Liver (tissue), 8 donors: ENCODE measurements at regions not wholly inside any gene's neighbourhood (a gene's known extent, or its start where the extent isn't known, plus 50 kb on each side); places are given as distances from the start of the nearest gene placed in this dataset.

ENCODE experiments used
- DNase-seq: peaks from one replicate; pipeline ENCODE4 v3.0.0-alpha.2; 2017; ENCODE audit warnings: low spot score
- H3K27ac ChIP-seq, 2 donors: one replicate each; pipeline ENCODE4 v1.7.0; 2013; ENCODE audit warnings: inconsistent platforms in 2 of 2, low read length in 2 of 2, control low read depth in 1 of 2, low read depth in 1 of 2, mild to moderate bottlenecking in 1 of 2
- H3K27me3 ChIP-seq, 4 donors: one replicate each; pipeline versions ENCODE4 v1.6.1 to v1.7.0; 2013; ENCODE audit warnings: low read length in 3 of 4, inconsistent platforms in 1 of 4, mild to moderate bottlenecking in 1 of 4, moderate library complexity in 1 of 4; ENCODE audit not compliant: control insufficient read depth in 4 of 4, insufficient read depth in 4 of 4
- H3K36me3 ChIP-seq, 4 donors: one replicate each; pipeline versions ENCODE4 v1.6.1 to v1.7.0; 2013; ENCODE audit warnings: low read length in 3 of 4, mild to moderate bottlenecking in 3 of 4, low read depth in 1 of 4, moderate library complexity in 1 of 4; ENCODE audit not compliant: control insufficient read depth in 4 of 4, insufficient read depth in 3 of 4
- H3K4me1 ChIP-seq, 4 donors: one replicate each; pipeline versions ENCODE4 v1.6.1 to v1.7.0; 2013; ENCODE audit warnings: low read length in 3 of 4, mild to moderate bottlenecking in 3 of 4, moderate library complexity in 1 of 4; ENCODE audit not compliant: control insufficient read depth in 4 of 4, insufficient read depth in 4 of 4
- H3K4me3 ChIP-seq, 3 donors: one replicate each; pipeline versions ENCODE4 v1.6.1 to v1.7.0; 2013; ENCODE audit warnings: low read length in 3 of 3, control low read depth in 1 of 3, low read depth in 1 of 3, mild to moderate bottlenecking in 1 of 3
- H3K9ac ChIP-seq, 2 donors: one replicate each; pipeline ENCODE4 v1.7.0; 2013; ENCODE audit warnings: low read length in 2 of 2, mild to moderate bottlenecking in 2 of 2, moderate library complexity in 2 of 2, control low read depth in 1 of 2, low read depth in 1 of 2
- H3K9me3 ChIP-seq, 4 donors: one replicate each; pipeline versions ENCODE4 v1.6.1 to v1.7.0; 2013; ENCODE audit warnings: low read length in 3 of 4; ENCODE audit not compliant: control insufficient read depth in 4 of 4
- ATF3 ChIP-seq: IDR thresholded peaks from 2 replicates; pipeline ENCODE4 v1.6.1; 2016; ENCODE audit warnings: antibody characterized with exemption
- CTCF ChIP-seq: fragments of 150-350 bp; IDR thresholded peaks from 2 replicates; pipeline ENCODE4 v1.5.1; 2017; ENCODE audit warnings: improper control_type of control experiment, low read depth, low read length; ENCODE audit not compliant: missing input control
- EGR1 ChIP-seq, 2 donors: IDR thresholded peaks; 2 replicates each; pipeline ENCODE4 v1.6.1; 2016 to 2018; ENCODE audit warnings: antibody characterized with exemption in 2 of 2, low read depth in 2 of 2
- FOXA1 ChIP-seq: IDR thresholded peaks from 2 replicates; pipeline ENCODE4 v1.6.1; 2016; ENCODE audit warnings: antibody characterized with exemption
- FOXA2 ChIP-seq: IDR thresholded peaks from 2 replicates; pipeline ENCODE4 v1.6.1; 2016; ENCODE audit warnings: antibody characterized with exemption
- GABPA ChIP-seq, 2 donors: IDR thresholded peaks in 1 of 2; conservative IDR thresholded peaks in 1 of 2; 2 replicates each; pipeline ENCODE4 v1.6.1; 2016; ENCODE audit warnings: antibody characterized with exemption in 2 of 2, mild to moderate bottlenecking in 1 of 2, moderate library complexity in 1 of 2
- HNF4G ChIP-seq: IDR thresholded peaks from 2 replicates; pipeline ENCODE4 v1.6.1; 2016; ENCODE audit warnings: antibody characterized with exemption
- JUND ChIP-seq, 2 donors: IDR thresholded peaks; 2 replicates each; pipeline ENCODE4 v1.6.1; 2016; ENCODE audit warnings: antibody characterized with exemption in 2 of 2
- NR2F2 ChIP-seq: IDR thresholded peaks from 2 replicates; pipeline ENCODE4 v1.6.1; 2016; ENCODE audit warnings: antibody characterized with exemption
- REST ChIP-seq: IDR thresholded peaks from 2 replicates; pipeline ENCODE4 v1.6.1; 2016; ENCODE audit warnings: antibody characterized with exemption, mild to moderate bottlenecking
- RXRA ChIP-seq, 2 donors: IDR thresholded peaks; 2 replicates each; pipeline ENCODE4 v1.6.1; 2017 to 2018; ENCODE audit warnings: antibody characterized with exemption in 2 of 2, mild to moderate bottlenecking in 1 of 2
- SP1 ChIP-seq: IDR thresholded peaks from 2 replicates; pipeline ENCODE4 v1.6.1; 2018; ENCODE audit warnings: antibody characterized with exemption, mild to moderate bottlenecking
- TAF1 ChIP-seq: conservative IDR thresholded peaks from 2 replicates; pipeline ENCODE4 v1.6.1; 2016; ENCODE audit warnings: antibody characterized with exemption, mild to moderate bottlenecking
- WGBS: extraction: QIAGEN DNeasy Blood & Tissue Kit; methylation state at CpG from one replicate; pipeline ENCODE4 v1.1.7; 2013; 5-methylcytosine and 5-hydroxymethylcytosine counted together
- TF ChIP-seq, protein P1 (sequence below): IDR thresholded peaks from 2 replicates; pipeline ENCODE4 v1.6.1; 2016; ENCODE audit warnings: antibody characterized with exemption
- TF ChIP-seq, protein P2 (sequence below): IDR thresholded peaks from 2 replicates; pipeline ENCODE4 v1.6.1; 2016; ENCODE audit warnings: antibody characterized with exemption
- donor health status: healthy.
- donor health status: healthy.
- donor health status: healthy.
- donor health status: healthy.
- donor health status: healthy.

DNA sequence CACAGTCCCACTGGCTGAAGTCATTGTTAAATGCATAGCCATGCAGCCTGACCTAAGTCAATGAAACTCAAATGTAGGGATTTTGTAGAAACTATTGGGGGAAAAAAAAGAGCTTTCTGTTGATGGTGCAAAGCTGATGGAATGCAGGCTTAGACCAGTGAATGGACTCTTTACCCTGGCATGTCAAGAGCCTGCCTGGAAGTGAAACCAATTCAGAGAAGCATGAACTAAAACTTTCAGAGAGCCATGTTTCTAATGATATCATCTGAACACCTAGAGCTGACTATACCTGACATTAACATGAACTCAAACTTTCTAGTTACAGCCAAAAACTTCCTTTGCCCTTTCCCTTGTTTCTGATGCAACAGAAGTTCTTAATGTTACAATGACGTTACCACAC lies 89.0 kb downstream of the APIP start:
- Histone ChIP-seq H3K27ac (no peak overlapping the region), H3K27me3 (no peaks in the 10 kb centered on the region), H3K4me1 (peaks cover 0 to 15% (median 9%) of the 10 kb centered on the region in 4 donors), H3K36me3 (no peaks in the 10 kb centered on the region), H3K9me3 (no peaks in the 10 kb centered on the region), H3K9ac (no peak overlapping the region), H3K4me3 (no peak overlapping the region)
- peak; percentile 22 for TF ChIP-seq ATF3
- TF ChIP-seq EGR1 (IDR thresholded peaks at IDR 0.05; ENCODE audit: low read depth in 2 of 2): no peak
- TF ChIP-seq, protein P1, sequence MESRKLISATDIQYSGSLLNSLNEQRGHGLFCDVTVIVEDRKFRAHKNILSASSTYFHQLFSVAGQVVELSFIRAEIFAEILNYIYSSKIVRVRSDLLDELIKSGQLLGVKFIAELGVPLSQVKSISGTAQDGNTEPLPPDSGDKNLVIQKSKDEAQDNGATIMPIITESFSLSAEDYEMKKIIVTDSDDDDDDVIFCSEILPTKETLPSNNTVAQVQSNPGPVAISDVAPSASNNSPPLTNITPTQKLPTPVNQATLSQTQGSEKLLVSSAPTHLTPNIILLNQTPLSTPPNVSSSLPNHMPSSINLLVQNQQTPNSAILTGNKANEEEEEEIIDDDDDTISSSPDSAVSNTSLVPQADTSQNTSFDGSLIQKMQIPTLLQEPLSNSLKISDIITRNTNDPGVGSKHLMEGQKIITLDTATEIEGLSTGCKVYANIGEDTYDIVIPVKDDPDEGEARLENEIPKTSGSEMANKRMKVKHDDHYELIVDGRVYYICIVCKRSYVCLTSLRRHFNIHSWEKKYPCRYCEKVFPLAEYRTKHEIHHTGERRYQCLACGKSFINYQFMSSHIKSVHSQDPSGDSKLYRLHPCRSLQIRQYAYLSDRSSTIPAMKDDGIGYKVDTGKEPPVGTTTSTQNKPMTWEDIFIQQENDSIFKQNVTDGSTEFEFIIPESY: no peak
- no peak for TF ChIP-seq FOXA1
- no peak for TF ChIP-seq FOXA2
- TF ChIP-seq RXRA (IDR thresholded peaks at IDR 0.05): peak; percentile 28 to 32
- TF ChIP-seq, protein P2, sequence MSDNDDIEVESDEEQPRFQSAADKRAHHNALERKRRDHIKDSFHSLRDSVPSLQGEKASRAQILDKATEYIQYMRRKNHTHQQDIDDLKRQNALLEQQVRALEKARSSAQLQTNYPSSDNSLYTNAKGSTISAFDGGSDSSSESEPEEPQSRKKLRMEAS: no peak
- no peak for TF ChIP-seq TAF1
- TF ChIP-seq REST: no peak
- peak; percentile 19 for TF ChIP-seq SP1
- no peak for TF ChIP-seq NR2F2
- no peak for TF ChIP-seq CTCF
- no peak for DNase-seq
- WGBS: 49% methylated on average over 1 of the region's 1 CpG

DNA sequence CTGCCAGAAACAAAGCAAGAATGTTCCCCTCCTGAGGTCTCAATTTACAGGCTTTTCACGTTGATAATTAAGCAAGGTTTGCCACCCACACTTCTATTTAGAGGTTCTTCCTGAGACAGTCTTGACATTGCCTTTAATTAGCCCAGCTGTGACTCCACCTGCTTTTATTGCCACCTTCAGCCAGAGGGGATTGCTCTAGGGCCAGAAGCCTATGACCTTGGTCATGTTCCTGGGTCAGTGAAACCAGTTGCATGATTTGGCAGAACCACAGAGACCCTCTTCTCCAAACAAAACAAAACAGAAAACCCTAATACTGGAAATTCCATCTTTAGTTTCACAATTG lies 89.8 kb downstream of the APIP start:
- H3K36me3 ChIP-seq: no peaks in the 10 kb centered on the region
- peaks cover 0 to 18% (median 12%) of the 10 kb centered on the region in 4 donors for H3K4me1 ChIP-seq
- H3K9ac ChIP-seq: no peak overlapping the region
- 52% methylated on average over 1 of the region's 1 CpG for WGBS
- no peaks in the 10 kb centered on the region for H3K9me3 ChIP-seq
- no peak overlapping the region for H3K27ac ChIP-seq
- no peak overlapping the region for H3K4me3 ChIP-seq
- no peak for DNase-seq
- no peaks in the 10 kb centered on the region for H3K27me3 ChIP-seq
- TF ChIP-seq CTCF (no peak), GABPA (IDR thresholded peaks at IDR 0.05 in 1 of 2, conservative IDR thresholded peaks at IDR 0.05 in 1 of 2) (no peak), ATF3 (no peak), HNF4G (no peak), NR2F2 (no peak), FOXA1 (no peak), EGR1 (IDR thresholded peaks at IDR 0.05; ENCODE audit: low read depth in 2 of 2) (no peak), JUND (IDR thresholded peaks at IDR 0.05) (no peak), RXRA (IDR thresholded peaks at IDR 0.05) (no peak), REST (no peak)
- TF ChIP-seq, protein P1: no peak
